Liver (tissue), 7 donors: ENCODE measurements at regions not wholly inside any gene's neighbourhood (a gene's known extent, or its start where the extent isn't known, plus 50 kb on each side); places are given as distances from the start of the nearest gene placed in this dataset.

Experiments
- DNase-seq: peaks from one replicate; pipeline ENCODE4 v3.0.0-alpha.2; 2017; ENCODE audit warnings: low spot score
- H3K27ac ChIP-seq, 2 donors: one replicate each; pipeline ENCODE4 v1.7.0; 2013; ENCODE audit warnings: inconsistent platforms in 2 of 2, low read length in 2 of 2, control low read depth in 1 of 2, low read depth in 1 of 2, mild to moderate bottlenecking in 1 of 2
- H3K27me3 ChIP-seq, 4 donors: one replicate each; pipeline versions ENCODE4 v1.6.1 to v1.7.0; 2013; ENCODE audit warnings: low read length in 3 of 4, inconsistent platforms in 1 of 4, mild to moderate bottlenecking in 1 of 4, moderate library complexity in 1 of 4; ENCODE audit not compliant: control insufficient read depth in 4 of 4, insufficient read depth in 4 of 4
- H3K36me3 ChIP-seq, 4 donors: one replicate each; pipeline versions ENCODE4 v1.6.1 to v1.7.0; 2013; ENCODE audit warnings: low read length in 3 of 4, mild to moderate bottlenecking in 3 of 4, low read depth in 1 of 4, moderate library complexity in 1 of 4; ENCODE audit not compliant: control insufficient read depth in 4 of 4, insufficient read depth in 3 of 4
- H3K4me1 ChIP-seq, 4 donors: one replicate each; pipeline versions ENCODE4 v1.6.1 to v1.7.0; 2013; ENCODE audit warnings: low read length in 3 of 4, mild to moderate bottlenecking in 3 of 4, moderate library complexity in 1 of 4; ENCODE audit not compliant: control insufficient read depth in 4 of 4, insufficient read depth in 4 of 4
- H3K4me3 ChIP-seq, 3 donors: one replicate each; pipeline versions ENCODE4 v1.6.1 to v1.7.0; 2013; ENCODE audit warnings: low read length in 3 of 3, control low read depth in 1 of 3, low read depth in 1 of 3, mild to moderate bottlenecking in 1 of 3
- H3K9ac ChIP-seq, 2 donors: one replicate each; pipeline ENCODE4 v1.7.0; 2013; ENCODE audit warnings: low read length in 2 of 2, mild to moderate bottlenecking in 2 of 2, moderate library complexity in 2 of 2, control low read depth in 1 of 2, low read depth in 1 of 2
- H3K9me3 ChIP-seq, 4 donors: one replicate each; pipeline versions ENCODE4 v1.6.1 to v1.7.0; 2013; ENCODE audit warnings: low read length in 3 of 4; ENCODE audit not compliant: control insufficient read depth in 4 of 4
- EGR1 ChIP-seq, 2 donors: IDR thresholded peaks; 2 replicates each; pipeline ENCODE4 v1.6.1; 2016 to 2018; ENCODE audit warnings: antibody characterized with exemption in 2 of 2, low read depth in 2 of 2
- FOXA1 ChIP-seq: IDR thresholded peaks from 2 replicates; pipeline ENCODE4 v1.6.1; 2016; ENCODE audit warnings: antibody characterized with exemption
- FOXA2 ChIP-seq: IDR thresholded peaks from 2 replicates; pipeline ENCODE4 v1.6.1; 2016; ENCODE audit warnings: antibody characterized with exemption
- GABPA ChIP-seq, 2 donors: IDR thresholded peaks in 1 of 2; conservative IDR thresholded peaks in 1 of 2; 2 replicates each; pipeline ENCODE4 v1.6.1; 2016; ENCODE audit warnings: antibody characterized with exemption in 2 of 2, mild to moderate bottlenecking in 1 of 2, moderate library complexity in 1 of 2
- HNF4G ChIP-seq: IDR thresholded peaks from 2 replicates; pipeline ENCODE4 v1.6.1; 2016; ENCODE audit warnings: antibody characterized with exemption
- JUND ChIP-seq, 2 donors: IDR thresholded peaks; 2 replicates each; pipeline ENCODE4 v1.6.1; 2016; ENCODE audit warnings: antibody characterized with exemption in 2 of 2
- NR2F2 ChIP-seq: IDR thresholded peaks from 2 replicates; pipeline ENCODE4 v1.6.1; 2016; ENCODE audit warnings: antibody characterized with exemption
- RAD21 ChIP-seq, 2 donors: IDR thresholded peaks; 2 replicates each; pipeline ENCODE4 v1.6.1; 2016; ENCODE audit warnings: antibody characterized with exemption in 2 of 2, mild to moderate bottlenecking in 2 of 2
- RXRA ChIP-seq, 2 donors: IDR thresholded peaks; 2 replicates each; pipeline ENCODE4 v1.6.1; 2017 to 2018; ENCODE audit warnings: antibody characterized with exemption in 2 of 2, mild to moderate bottlenecking in 1 of 2
- SP1 ChIP-seq: IDR thresholded peaks from 2 replicates; pipeline ENCODE4 v1.6.1; 2018; ENCODE audit warnings: antibody characterized with exemption, mild to moderate bottlenecking
- TAF1 ChIP-seq: conservative IDR thresholded peaks from 2 replicates; pipeline ENCODE4 v1.6.1; 2016; ENCODE audit warnings: antibody characterized with exemption, mild to moderate bottlenecking
- YY1 ChIP-seq: IDR thresholded peaks from 2 replicates; pipeline ENCODE4 v1.6.1; 2016; ENCODE audit warnings: antibody characterized with exemption, mild to moderate bottlenecking
- WGBS: extraction: QIAGEN DNeasy Blood & Tissue Kit; methylation state at CpG from one replicate; pipeline ENCODE4 v1.1.7; 2013; 5-methylcytosine and 5-hydroxymethylcytosine counted together
- TF ChIP-seq, protein P1 (sequence below): IDR thresholded peaks from 2 replicates; pipeline ENCODE4 v1.6.1; 2016; ENCODE audit warnings: antibody characterized with exemption
- TF ChIP-seq, protein P2 (sequence below): IDR thresholded peaks from 2 replicates; pipeline ENCODE4 v1.6.1; 2016; ENCODE audit warnings: antibody characterized with exemption
- TF ChIP-seq, protein P3 (sequence below): IDR thresholded peaks from 2 replicates; pipeline ENCODE4 v1.6.1; 2016; ENCODE audit warnings: antibody characterized with exemption
- TF ChIP-seq, protein P4 (sequence below): IDR thresholded peaks from 2 replicates; pipeline ENCODE4 v1.6.1; 2016; ENCODE audit warnings: antibody characterized with exemption, mild to moderate bottlenecking
- donor health status: healthy.
- donor health status: healthy.
- donor health status: healthy.
- donor health status: healthy.

DNA sequence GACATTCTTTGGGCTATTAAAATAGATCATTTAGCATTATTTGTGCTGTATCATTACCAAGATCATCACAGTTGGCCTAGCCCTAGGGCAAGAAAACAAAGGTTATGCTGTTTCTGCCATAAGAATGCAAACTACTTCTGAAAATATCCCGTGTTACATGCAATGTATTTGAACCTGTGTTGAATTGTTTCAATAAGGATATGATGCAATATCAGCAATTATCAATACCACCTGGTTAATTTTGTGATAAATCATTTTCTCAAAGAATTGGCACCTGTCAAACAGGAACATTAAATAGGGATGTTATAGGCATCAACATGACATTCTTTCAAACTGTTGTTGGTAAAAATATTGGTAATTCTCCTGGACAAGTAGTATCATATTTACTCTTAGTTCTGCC, 2002.0 kb upstream of the CDH9 start:
- Histone ChIP-seq H3K27me3 (no peaks in the 10 kb centered on the region), H3K4me1 (no peaks in the 10 kb centered on the region), H3K4me3 (no peak overlapping the region), H3K36me3 (no peaks in the 10 kb centered on the region), H3K9ac (no peak overlapping the region), H3K9me3 (no peaks in the 10 kb centered on the region), H3K27ac (no peak overlapping the region)
- no peak for TF ChIP-seq EGR1 (IDR thresholded peaks at IDR 0.05; ENCODE audit: low read depth in 2 of 2)
- no peak for TF ChIP-seq HNF4G
- TF ChIP-seq NR2F2, result no peak
- no peak for DNase-seq
- 84% methylated on average over 1 of the region's 1 CpG for WGBS

DNA sequence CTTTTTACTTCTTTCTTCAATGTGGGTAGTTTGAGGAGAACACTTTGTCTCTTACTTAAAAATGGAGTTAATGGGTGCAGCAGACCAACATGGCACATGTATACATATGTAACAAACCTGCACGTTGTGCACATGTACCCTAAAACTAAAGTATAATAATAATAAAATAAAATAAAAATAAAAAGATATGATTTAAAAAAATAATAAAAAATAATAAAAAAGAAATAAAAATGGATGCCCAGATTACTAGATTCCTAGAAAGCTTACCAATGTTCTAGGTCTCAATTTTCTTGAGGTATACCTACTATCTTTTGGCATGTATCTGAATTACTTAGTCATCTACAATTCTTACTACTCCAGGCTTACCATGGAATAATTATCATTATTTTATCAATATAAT, 2001.6 kb upstream of the CDH9 start:
- no peak for DNase-seq
- H3K27ac ChIP-seq, result no peak overlapping the region

DNA sequence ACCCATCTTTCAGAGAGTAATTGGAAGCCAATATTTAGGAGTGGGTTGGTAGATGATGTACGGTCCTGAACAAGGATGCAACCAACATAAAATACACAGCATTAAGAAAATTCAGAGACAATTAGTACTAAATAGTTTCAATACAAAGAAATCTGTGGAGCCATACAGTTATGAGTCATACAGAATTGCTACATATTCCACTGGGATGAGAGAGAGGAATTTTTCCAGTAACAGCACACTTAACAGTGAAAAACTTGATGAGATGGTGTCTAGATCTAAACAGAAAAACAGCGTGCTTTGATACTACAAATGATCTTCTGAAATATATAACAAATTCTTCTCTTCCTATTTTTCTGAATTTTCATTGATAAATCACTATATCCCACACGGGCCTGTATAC, 1999.3 kb upstream of the CDH9 start:
- Histone ChIP-seq H3K27ac (no peak overlapping the region), H3K4me3 (no peak overlapping the region), H3K27me3 (no peaks in the 10 kb centered on the region), H3K36me3 (no peaks in the 10 kb centered on the region), H3K9me3 (no peaks in the 10 kb centered on the region), H3K9ac (no peak overlapping the region), H3K4me1 (no peaks in the 10 kb centered on the region)
- TF ChIP-seq TAF1 (no peak), YY1 (no peak), FOXA1 (no peak), FOXA2 (no peak), RAD21 (IDR thresholded peaks at IDR 0.05) (no peak), NR2F2 (no peak), JUND (IDR thresholded peaks at IDR 0.05) (no peak), SP1 (no peak), GABPA (IDR thresholded peaks at IDR 0.05 in 1 of 2, conservative IDR thresholded peaks at IDR 0.05 in 1 of 2) (no peak), RXRA (IDR thresholded peaks at IDR 0.05) (no peak), EGR1 (IDR thresholded peaks at IDR 0.05; ENCODE audit: low read depth in 2 of 2) (no peak)
- TF ChIP-seq, protein P1, sequence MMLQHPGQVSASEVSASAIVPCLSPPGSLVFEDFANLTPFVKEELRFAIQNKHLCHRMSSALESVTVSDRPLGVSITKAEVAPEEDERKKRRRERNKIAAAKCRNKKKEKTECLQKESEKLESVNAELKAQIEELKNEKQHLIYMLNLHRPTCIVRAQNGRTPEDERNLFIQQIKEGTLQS, result no peak
- TF ChIP-seq, protein P2, sequence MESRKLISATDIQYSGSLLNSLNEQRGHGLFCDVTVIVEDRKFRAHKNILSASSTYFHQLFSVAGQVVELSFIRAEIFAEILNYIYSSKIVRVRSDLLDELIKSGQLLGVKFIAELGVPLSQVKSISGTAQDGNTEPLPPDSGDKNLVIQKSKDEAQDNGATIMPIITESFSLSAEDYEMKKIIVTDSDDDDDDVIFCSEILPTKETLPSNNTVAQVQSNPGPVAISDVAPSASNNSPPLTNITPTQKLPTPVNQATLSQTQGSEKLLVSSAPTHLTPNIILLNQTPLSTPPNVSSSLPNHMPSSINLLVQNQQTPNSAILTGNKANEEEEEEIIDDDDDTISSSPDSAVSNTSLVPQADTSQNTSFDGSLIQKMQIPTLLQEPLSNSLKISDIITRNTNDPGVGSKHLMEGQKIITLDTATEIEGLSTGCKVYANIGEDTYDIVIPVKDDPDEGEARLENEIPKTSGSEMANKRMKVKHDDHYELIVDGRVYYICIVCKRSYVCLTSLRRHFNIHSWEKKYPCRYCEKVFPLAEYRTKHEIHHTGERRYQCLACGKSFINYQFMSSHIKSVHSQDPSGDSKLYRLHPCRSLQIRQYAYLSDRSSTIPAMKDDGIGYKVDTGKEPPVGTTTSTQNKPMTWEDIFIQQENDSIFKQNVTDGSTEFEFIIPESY, result no peak
- TF ChIP-seq, protein P3, sequence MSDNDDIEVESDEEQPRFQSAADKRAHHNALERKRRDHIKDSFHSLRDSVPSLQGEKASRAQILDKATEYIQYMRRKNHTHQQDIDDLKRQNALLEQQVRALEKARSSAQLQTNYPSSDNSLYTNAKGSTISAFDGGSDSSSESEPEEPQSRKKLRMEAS, result no peak
- DNase-seq, result no peak
- WGBS, result 85% methylated on average over 3 of the region's 3 CpGs

More for the DNA sequence above, 2001.6 kb upstream of the CDH9 start:
- Histone ChIP-seq H3K27me3 (no peaks in the 10 kb centered on the region), H3K9ac (no peak overlapping the region), H3K4me3 (no peak overlapping the region), H3K36me3 (no peaks in the 10 kb centered on the region), H3K9me3 (no peaks in the 10 kb centered on the region), H3K4me1 (no peaks in the 10 kb centered on the region)
- no peak for TF ChIP-seq FOXA1
- no peak for TF ChIP-seq EGR1 (IDR thresholded peaks at IDR 0.05; ENCODE audit: low read depth in 2 of 2)
- no peak for TF ChIP-seq GABPA (IDR thresholded peaks at IDR 0.05 in 1 of 2, conservative IDR thresholded peaks at IDR 0.05 in 1 of 2)
- TF ChIP-seq, protein P1, result no peak
- no peak for TF ChIP-seq NR2F2
- TF ChIP-seq, protein P3, result no peak
- no peak for TF ChIP-seq RAD21 (IDR thresholded peaks at IDR 0.05)
- TF ChIP-seq, protein P4, sequence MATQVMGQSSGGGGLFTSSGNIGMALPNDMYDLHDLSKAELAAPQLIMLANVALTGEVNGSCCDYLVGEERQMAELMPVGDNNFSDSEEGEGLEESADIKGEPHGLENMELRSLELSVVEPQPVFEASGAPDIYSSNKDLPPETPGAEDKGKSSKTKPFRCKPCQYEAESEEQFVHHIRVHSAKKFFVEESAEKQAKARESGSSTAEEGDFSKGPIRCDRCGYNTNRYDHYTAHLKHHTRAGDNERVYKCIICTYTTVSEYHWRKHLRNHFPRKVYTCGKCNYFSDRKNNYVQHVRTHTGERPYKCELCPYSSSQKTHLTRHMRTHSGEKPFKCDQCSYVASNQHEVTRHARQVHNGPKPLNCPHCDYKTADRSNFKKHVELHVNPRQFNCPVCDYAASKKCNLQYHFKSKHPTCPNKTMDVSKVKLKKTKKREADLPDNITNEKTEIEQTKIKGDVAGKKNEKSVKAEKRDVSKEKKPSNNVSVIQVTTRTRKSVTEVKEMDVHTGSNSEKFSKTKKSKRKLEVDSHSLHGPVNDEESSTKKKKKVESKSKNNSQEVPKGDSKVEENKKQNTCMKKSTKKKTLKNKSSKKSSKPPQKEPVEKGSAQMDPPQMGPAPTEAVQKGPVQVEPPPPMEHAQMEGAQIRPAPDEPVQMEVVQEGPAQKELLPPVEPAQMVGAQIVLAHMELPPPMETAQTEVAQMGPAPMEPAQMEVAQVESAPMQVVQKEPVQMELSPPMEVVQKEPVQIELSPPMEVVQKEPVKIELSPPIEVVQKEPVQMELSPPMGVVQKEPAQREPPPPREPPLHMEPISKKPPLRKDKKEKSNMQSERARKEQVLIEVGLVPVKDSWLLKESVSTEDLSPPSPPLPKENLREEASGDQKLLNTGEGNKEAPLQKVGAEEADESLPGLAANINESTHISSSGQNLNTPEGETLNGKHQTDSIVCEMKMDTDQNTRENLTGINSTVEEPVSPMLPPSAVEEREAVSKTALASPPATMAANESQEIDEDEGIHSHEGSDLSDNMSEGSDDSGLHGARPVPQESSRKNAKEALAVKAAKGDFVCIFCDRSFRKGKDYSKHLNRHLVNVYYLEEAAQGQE, result no peak
- no peak for TF ChIP-seq JUND (IDR thresholded peaks at IDR 0.05)
- 50% methylated on average over 1 of the region's 1 CpG for WGBS
